MM.1S (cell line): ENCODE measurements at regions not wholly inside any gene's neighbourhood (a gene's known extent, or its start where the extent isn't known, plus 50 kb on each side); places are given as distances from the start of the nearest gene placed in this dataset.

Source experiments
- EZH2 ChIP-seq: fragments of 300-600 bp; sonication (generic); optimal IDR thresholded peaks from 2 replicates; pipeline ENCODE3; 2017; ENCODE audit warnings: low read depth, mild to moderate bottlenecking, antibody characterized with exemption, low read length, mixed read lengths
- EZH2phosphoT487 ChIP-seq: fragments of 300-600 bp; sonication (generic); IDR thresholded peaks from 2 replicates; pipeline ENCODE4 v1.6.1; 2018; ENCODE audit warnings: antibody characterized with exemption, low read length
- TF ChIP-seq, protein P1 (sequence below): fragments of 300-600 bp; sonication (generic); IDR thresholded peaks from 2 replicates; pipeline ENCODE4 v1.5.1; 2016; ENCODE audit warnings: antibody characterized with exemption, low read length, mixed read lengths

DNA sequence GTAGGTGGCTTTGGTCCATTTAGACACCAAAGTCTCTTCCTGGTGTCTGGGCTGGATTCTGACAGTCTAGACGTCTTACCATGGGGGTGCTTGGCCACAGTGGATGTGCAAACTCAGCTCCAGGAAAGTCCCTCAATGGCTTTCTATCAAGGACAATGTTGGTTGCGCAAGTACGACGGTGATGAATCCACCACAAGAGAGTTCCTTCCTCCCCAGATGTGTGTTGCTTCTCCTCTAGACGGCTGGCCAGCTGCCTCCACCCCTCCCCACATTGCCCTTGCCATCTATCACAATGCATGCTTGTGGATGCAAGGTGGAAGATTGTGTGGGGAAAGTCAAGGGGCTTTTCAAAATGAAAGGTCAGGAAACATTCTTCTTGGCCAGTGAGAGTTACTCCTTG is 89.7 kb upstream of the IRX2 start:
- TF ChIP-seq, protein P1, sequence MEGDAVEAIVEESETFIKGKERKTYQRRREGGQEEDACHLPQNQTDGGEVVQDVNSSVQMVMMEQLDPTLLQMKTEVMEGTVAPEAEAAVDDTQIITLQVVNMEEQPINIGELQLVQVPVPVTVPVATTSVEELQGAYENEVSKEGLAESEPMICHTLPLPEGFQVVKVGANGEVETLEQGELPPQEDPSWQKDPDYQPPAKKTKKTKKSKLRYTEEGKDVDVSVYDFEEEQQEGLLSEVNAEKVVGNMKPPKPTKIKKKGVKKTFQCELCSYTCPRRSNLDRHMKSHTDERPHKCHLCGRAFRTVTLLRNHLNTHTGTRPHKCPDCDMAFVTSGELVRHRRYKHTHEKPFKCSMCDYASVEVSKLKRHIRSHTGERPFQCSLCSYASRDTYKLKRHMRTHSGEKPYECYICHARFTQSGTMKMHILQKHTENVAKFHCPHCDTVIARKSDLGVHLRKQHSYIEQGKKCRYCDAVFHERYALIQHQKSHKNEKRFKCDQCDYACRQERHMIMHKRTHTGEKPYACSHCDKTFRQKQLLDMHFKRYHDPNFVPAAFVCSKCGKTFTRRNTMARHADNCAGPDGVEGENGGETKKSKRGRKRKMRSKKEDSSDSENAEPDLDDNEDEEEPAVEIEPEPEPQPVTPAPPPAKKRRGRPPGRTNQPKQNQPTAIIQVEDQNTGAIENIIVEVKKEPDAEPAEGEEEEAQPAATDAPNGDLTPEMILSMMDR = no peak
- TF ChIP-seq EZH2 (no peak), EZH2phosphoT487 (no peak)
